K562 (cell line): ENCODE measurements at regions not wholly inside any gene's neighbourhood (a gene's known extent, or its start where the extent isn't known, plus 50 kb on each side); places are given as distances from the start of the nearest gene placed in this dataset.

Source experiments
- ATAC-seq: fragments of 200-7000 bp; cut with Tn5 transposase; 3 replicates; pipeline ENCODE4 v1.9.1; 2020; ENCODE audit warnings: moderate library complexity
- BruUV-seq: library from RNA; stranded (reverse); fragments of 400-500 nt; replicated peaks from 2 replicates; lab custom pipeline; 2021; lab: Mats Ljungman, UMichigan
- CTCF ChIA-PET: fragments of 300-600 bp; formaldehyde crosslinking; extraction: SDS; loops from one replicate; lab custom pipeline; 2021; ENCODE audit warnings: low intra/inter-chr PET ratio; lab: Yijun Ruan, JAX
- POLR2A ChIA-PET: fragments of 300-600, 350-650 bp; sonication (Branson Sonifier 250); formaldehyde crosslinking; extraction: SDS; loops from one replicate; lab custom pipeline; 2021; ENCODE audit warnings: antibody characterized with exemption, inconsistent platforms; lab: Yijun Ruan, JAX
- DNase-seq, 4 experiments: peaks; one replicate each; pipeline versions ENCODE4 v3.0.0 to v3.0.0-alpha.2; 2011 to 2018; ENCODE audit warnings: low spot score in 3 of 4, mixed read lengths in 3 of 4; ENCODE audit errors: extremely low read depth in 1 of 4
- FAIRE-seq: peaks from 2 replicates; lab custom pipeline; 2011; peaks lifted over from hg19 to GRCh38; lab: Jason Lieb, UNC
- H2AFZ ChIP-seq: 2 replicates; pipeline ENCODE4 v1.6.0; 2011; ENCODE audit warnings: low read depth, low read length, control low read depth, inconsistent platforms
- H3K27ac ChIP-seq: fragments of 200-600 bp; 3 replicates; pipeline ENCODE4 v1.8.0; 2011; ENCODE audit warnings: low read depth, mild to moderate bottlenecking, control low read depth, inconsistent platforms, low read length, moderate library complexity, mixed read lengths; ENCODE audit errors: extremely low read depth
- H3K27me3 ChIP-seq, 2 experiments: fragments of 300-600 bp in 1 of 2; 2 replicates in 1 of 2; 3 replicates in 1 of 2; pipeline versions ENCODE4 v1.6.0 to v1.8.0; 2011; ENCODE audit warnings: inconsistent platforms in 2 of 2, low read length in 2 of 2, mild to moderate bottlenecking in 1 of 2, mixed read lengths in 1 of 2, moderate library complexity in 1 of 2; ENCODE audit not compliant: control insufficient read depth in 2 of 2, insufficient read depth in 2 of 2
- H3K36me3 ChIP-seq: fragments of 300-600 bp; 3 replicates; pipeline ENCODE4 v1.8.0; 2011; ENCODE audit warnings: mild to moderate bottlenecking, low read length, inconsistent platforms; ENCODE audit not compliant: control insufficient read depth, insufficient read depth
- H3K4me1 ChIP-seq, 2 experiments: fragments of 200-600 bp in 1 of 2; replicated peaks in 1 of 2; 2 replicates in 1 of 2; 3 replicates in 1 of 2; pipeline versions ENCODE4 v1.5.1 to v1.8.0; 2011; ENCODE audit warnings: inconsistent platforms in 2 of 2, low read length in 2 of 2, mild to moderate bottlenecking in 1 of 2, mixed read lengths in 1 of 2, moderate library complexity in 1 of 2; ENCODE audit not compliant: control insufficient read depth in 2 of 2, insufficient read depth in 2 of 2
- H3K4me2 ChIP-seq: 2 replicates; pipeline ENCODE4 v1.6.1; 2011; ENCODE audit warnings: low read length, control low read depth, inconsistent platforms, mixed read lengths; ENCODE audit not compliant: insufficient read depth
- H3K4me3 ChIP-seq: fragments of 200-600 bp; sonication (generic), shearing (Covaris generic); 2 replicates; pipeline ENCODE4 v1.5.1; 2016; ENCODE audit warnings: control low read depth, inconsistent platforms
- H3K79me2 ChIP-seq: fragments of 200-600 bp; 3 replicates; pipeline ENCODE4 v1.8.0; 2011; ENCODE audit warnings: low read length, inconsistent platforms; ENCODE audit not compliant: control insufficient read depth, insufficient read depth
- H3K9ac ChIP-seq, 2 experiments: 2 replicates each; pipeline versions ENCODE4 v1.6.0 to v1.6.1; 2011; ENCODE audit warnings: low read depth in 2 of 2, low read length in 2 of 2, control low read depth in 1 of 2, inconsistent platforms in 1 of 2, mild to moderate bottlenecking in 1 of 2, mixed read lengths in 1 of 2; ENCODE audit not compliant: insufficient read depth in 1 of 2
- H3K9me1 ChIP-seq: one replicate; pipeline ENCODE4 v1.6.0; 2011; ENCODE audit warnings: inconsistent platforms, mild to moderate bottlenecking, low read length, moderate library complexity; ENCODE audit not compliant: control insufficient read depth, insufficient read depth
- H3K9me3 ChIP-seq: replicated peaks from 2 replicates; pipeline ENCODE4 v1.5.1; 2011; ENCODE audit warnings: low read depth, low read length, inconsistent platforms; ENCODE audit not compliant: control insufficient read depth, insufficient read depth
- H4K20me1 ChIP-seq: replicated peaks from 2 replicates; pipeline ENCODE4 v1.6.1; 2011; ENCODE audit warnings: low read length, inconsistent platforms, mixed read lengths; ENCODE audit not compliant: control insufficient read depth, insufficient read depth
- COPS2 ChIP-seq: fragments of 450-650 bp; conservative IDR thresholded peaks from 2 replicates; pipeline ENCODE4 v1.6.1; 2016; ENCODE audit warnings: mild to moderate bottlenecking, moderate library complexity
- MTA3 ChIP-seq: fragments of 450-650 bp; formaldehyde crosslinking; IDR thresholded peaks from 2 replicates; pipeline ENCODE4 v1.6.1; 2017; ENCODE audit warnings: mild to moderate bottlenecking, borderline replicate concordance
- RBM39 ChIP-seq: fragments of 200-400 bp; formaldehyde crosslinking; optimal IDR thresholded peaks from 2 replicates; pipeline ENCODE3; 2018; ENCODE audit warnings: low read depth, low read length
- RUNX1 ChIP-seq: sonication (generic); IDR thresholded peaks from 2 replicates; pipeline ENCODE4 v1.6.1; 2016; ENCODE audit warnings: antibody characterized with exemption, low read depth
- TCF7 ChIP-seq: sonication (generic); IDR thresholded peaks from 2 replicates; pipeline ENCODE4 v1.6.1; 2016; ENCODE audit warnings: antibody characterized with exemption, borderline replicate concordance
- THRA ChIP-seq: fragments of 450-650 bp; IDR thresholded peaks from 2 replicates; pipeline ENCODE4 v1.6.1; 2017; ENCODE audit warnings: mild to moderate bottlenecking, moderate library complexity
- TRIM28 ChIP-seq: fragments of 450-650 bp; IDR thresholded peaks from 2 replicates; pipeline ENCODE4 v1.6.1; 2017
- ZBTB5 ChIP-seq: fragments of 450-650 bp; IDR thresholded peaks from 2 replicates; pipeline ENCODE4 v1.6.1; 2017; ENCODE audit warnings: antibody characterized with exemption
- ZNF217 ChIP-seq: sonication (generic); formaldehyde crosslinking; IDR thresholded peaks from 2 replicates; pipeline ENCODE4 v1.8.0; 2022; ENCODE audit warnings: mild to moderate bottlenecking, missing genetic modification reagents
- ZNF707 ChIP-seq: fragments of 250-450 bp; sonication (Bioruptor Pico); conservative IDR thresholded peaks from 2 replicates; pipeline ENCODE4 v1.8.0; 2022; ENCODE audit warnings: inconsistent platforms, mild to moderate bottlenecking, moderate library complexity
- ZSCAN29 ChIP-seq: fragments of 450-650 bp; IDR thresholded peaks from 2 replicates; pipeline ENCODE4 v1.6.1; 2017
- WGBS: fragments of 100-300 bp; shearing (Covaris generic); methylation state at CpG from one replicate; pipeline ENCODE4 v1.1.6; 2016; ENCODE audit warnings: low coverage, mixed read lengths; ENCODE audit not compliant: insufficient coverage; ENCODE audit errors: missing lambda C conversion rate; 5-methylcytosine and 5-hydroxymethylcytosine counted together
- in situ Hi-C: fragments of 300-500 bp; cut with MboI; formaldehyde crosslinking; loops from 4 replicates; pipeline ENCODE4 v1.15.0; 2018; ENCODE audit warnings: inconsistent platforms, mixed read lengths
- intact Hi-C: fragments of 100-400 bp; cut with micrococcal nuclease; formaldehyde crosslinking; loops from 2 replicates; pipeline ENCODE4 v1.14.2; 2022
- TF ChIP-seq, protein P1 (sequence below): fragments of 250-450 bp; sonication (Bioruptor Pico); IDR thresholded peaks from 2 replicates; pipeline ENCODE4 v1.9.0; 2021; ENCODE audit warnings: mild to moderate bottlenecking, inconsistent platforms
- TF ChIP-seq, protein P2 (sequence below): fragments of 200-800 bp; sonication (Bioruptor generic); IDR thresholded peaks from 2 replicates; pipeline ENCODE4 v1.6.1; 2017; ENCODE audit warnings: missing genetic modification characterization, missing compliant biosample characterization

DNA sequence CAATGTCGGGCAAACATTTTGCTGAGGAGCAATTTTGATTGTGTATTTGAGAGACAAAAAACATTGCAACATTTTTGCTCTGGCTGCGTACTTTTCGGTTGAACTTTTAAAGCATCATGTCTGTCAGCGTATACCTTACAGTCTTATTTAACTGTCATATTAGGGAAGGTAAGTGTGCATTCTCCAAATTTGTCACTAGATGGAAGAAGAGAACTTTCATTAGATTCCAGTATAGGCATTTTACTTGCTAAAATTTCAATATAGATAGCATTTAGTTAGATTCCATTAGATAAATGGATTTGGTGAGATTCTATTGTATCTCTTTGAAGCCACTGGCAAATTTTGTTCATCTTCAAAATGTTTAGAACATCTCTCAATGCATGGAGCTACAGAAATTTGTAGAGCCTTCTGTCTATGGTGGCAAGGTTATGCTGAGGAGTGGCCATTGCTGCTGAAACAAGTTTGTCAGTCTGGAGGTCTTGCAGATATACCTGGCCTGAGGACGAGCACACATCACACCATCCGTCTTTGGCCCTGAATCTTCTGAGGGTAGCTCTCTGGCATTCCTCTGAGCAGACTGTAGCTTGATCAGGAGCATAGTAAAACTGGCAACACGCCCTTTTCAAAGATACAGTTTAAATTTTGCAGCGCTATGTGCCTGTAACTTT is 437.5 kb upstream of the MBL2 start:
- no peaks in the 10 kb centered on the region for H3K79me2 ChIP-seq
- no peaks in the 10 kb centered on the region for H3K27me3 ChIP-seq
- intact Hi-C loops (no loop called here), in situ Hi-C loops (no loop called here)
- no peak for FAIRE-seq
- no peak overlapping the region for H3K4me2 ChIP-seq
- no peak for ATAC-seq
- no peak overlapping the region for H3K4me3 ChIP-seq
- H3K36me3 ChIP-seq: no peaks in the 10 kb centered on the region
- H3K9me1 ChIP-seq: no peaks in the 10 kb centered on the region
- no peaks in the 10 kb centered on the region for H4K20me1 ChIP-seq
- ChIA-PET POLR2A (interaction anchor here (0.6 kb wide), 1 partner anchor 1588 kb away, joined by 4 read pairs; no protein-coding TSS in a partner anchor), CTCF (no interaction called here)
- TF ChIP-seq MTA3 (no peak), RBM39 (no peak), ZBTB5 (no peak), COPS2 (no peak), THRA (no peak), TRIM28 (no peak), RUNX1 (no peak), ZNF217 (CRISPR knock-in tag) (no peak), ZSCAN29 (no peak), ZNF707 (CRISPR knock-in tag) (no peak), TCF7 (no peak)
- TF ChIP-seq, protein P1, sequence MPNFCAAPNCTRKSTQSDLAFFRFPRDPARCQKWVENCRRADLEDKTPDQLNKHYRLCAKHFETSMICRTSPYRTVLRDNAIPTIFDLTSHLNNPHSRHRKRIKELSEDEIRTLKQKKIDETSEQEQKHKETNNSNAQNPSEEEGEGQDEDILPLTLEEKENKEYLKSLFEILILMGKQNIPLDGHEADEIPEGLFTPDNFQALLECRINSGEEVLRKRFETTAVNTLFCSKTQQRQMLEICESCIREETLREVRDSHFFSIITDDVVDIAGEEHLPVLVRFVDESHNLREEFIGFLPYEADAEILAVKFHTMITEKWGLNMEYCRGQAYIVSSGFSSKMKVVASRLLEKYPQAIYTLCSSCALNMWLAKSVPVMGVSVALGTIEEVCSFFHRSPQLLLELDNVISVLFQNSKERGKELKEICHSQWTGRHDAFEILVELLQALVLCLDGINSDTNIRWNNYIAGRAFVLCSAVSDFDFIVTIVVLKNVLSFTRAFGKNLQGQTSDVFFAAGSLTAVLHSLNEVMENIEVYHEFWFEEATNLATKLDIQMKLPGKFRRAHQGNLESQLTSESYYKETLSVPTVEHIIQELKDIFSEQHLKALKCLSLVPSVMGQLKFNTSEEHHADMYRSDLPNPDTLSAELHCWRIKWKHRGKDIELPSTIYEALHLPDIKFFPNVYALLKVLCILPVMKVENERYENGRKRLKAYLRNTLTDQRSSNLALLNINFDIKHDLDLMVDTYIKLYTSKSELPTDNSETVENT: no peak
- TF ChIP-seq, protein P2, sequence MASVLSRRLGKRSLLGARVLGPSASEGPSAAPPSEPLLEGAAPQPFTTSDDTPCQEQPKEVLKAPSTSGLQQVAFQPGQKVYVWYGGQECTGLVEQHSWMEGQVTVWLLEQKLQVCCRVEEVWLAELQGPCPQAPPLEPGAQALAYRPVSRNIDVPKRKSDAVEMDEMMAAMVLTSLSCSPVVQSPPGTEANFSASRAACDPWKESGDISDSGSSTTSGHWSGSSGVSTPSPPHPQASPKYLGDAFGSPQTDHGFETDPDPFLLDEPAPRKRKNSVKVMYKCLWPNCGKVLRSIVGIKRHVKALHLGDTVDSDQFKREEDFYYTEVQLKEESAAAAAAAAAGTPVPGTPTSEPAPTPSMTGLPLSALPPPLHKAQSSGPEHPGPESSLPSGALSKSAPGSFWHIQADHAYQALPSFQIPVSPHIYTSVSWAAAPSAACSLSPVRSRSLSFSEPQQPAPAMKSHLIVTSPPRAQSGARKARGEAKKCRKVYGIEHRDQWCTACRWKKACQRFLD (CRISPR knock-in tag): no peak
- no peaks in the 10 kb centered on the region for H3K4me1 ChIP-seq
- no peak overlapping the region for H2AFZ ChIP-seq
- BruUV-seq: no TSS peak
- H3K27ac ChIP-seq: no peak overlapping the region
- no peak overlapping the region for H3K9ac ChIP-seq
- 3% methylated on average over 8 of the region's 8 CpGs for WGBS
- H3K9me3 ChIP-seq: 0 out of 2 replicates have a peak, but pooled peaks cover 3% of the 10 kb centered on the region
- no peak for DNase-seq
